ENCODE measurements at regions not wholly inside any gene's neighbourhood (a gene's known extent, or its start where the extent isn't known, plus 50 kb on each side); places are given as distances from the start of the nearest gene placed in this dataset.

DNA sequence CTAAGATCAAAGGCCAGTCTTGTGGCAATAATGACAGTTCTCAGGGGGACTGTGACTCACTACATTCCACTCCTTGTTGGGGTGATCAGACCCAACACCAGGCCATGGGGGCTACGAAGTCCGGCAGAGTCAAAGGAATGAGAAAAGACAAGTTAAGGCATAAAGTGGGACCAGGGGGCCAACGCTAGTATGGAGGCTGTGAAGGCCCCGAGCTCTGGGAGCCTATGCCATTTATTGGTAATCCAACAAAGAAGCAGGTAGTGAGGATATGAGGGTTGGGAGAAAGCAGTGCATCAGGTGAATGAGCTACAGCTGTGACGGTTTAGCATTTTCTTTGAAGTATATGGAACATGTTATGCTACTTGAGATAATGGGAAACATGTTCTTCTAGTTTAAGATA is 104.4 kb upstream of the C2CD4B start:
- H3K27ac Mint-ChIP-seq: no peak overlapping the region
- no peaks in the 10 kb centered on the region for H3K27me3 ChIP-seq (ENCODE audit: control insufficient read depth, insufficient read depth, low read length, poor library complexity, severe bottlenecking)
- peaks cover 12% of the 10 kb centered on the region for H3K36me3 Mint-ChIP-seq (ENCODE audit: low read depth)
- no peak overlapping the region for H3K9ac ChIP-seq (ENCODE audit: extremely low read depth, low read length, poor library complexity, severe bottlenecking)
- H3K4me3 ChIP-seq (ENCODE audit: low read length): no peak overlapping the region
- H3K27ac ChIP-seq (ENCODE audit: low read depth, low read length): no peak overlapping the region
- no peak overlapping the region for H3K4me3 Mint-ChIP-seq
- peaks cover 64% of the 10 kb centered on the region for H3K9me3 Mint-ChIP-seq
- 86 to 90% methylated on average over 3 to 5 of the region's 5 CpGs for WGBS, 2 experiments (ENCODE audit: insufficient coverage in 1 of 2, insufficient read length in 1 of 2)
- no peaks in the 10 kb centered on the region for H3K27me3 Mint-ChIP-seq (ENCODE audit: insufficient read depth)
- no peak for DNase-seq
- no peaks in the 10 kb centered on the region for H3K36me3 ChIP-seq (ENCODE audit: control insufficient read depth, insufficient read depth, low read length)
- TF ChIP-seq, protein P1, sequence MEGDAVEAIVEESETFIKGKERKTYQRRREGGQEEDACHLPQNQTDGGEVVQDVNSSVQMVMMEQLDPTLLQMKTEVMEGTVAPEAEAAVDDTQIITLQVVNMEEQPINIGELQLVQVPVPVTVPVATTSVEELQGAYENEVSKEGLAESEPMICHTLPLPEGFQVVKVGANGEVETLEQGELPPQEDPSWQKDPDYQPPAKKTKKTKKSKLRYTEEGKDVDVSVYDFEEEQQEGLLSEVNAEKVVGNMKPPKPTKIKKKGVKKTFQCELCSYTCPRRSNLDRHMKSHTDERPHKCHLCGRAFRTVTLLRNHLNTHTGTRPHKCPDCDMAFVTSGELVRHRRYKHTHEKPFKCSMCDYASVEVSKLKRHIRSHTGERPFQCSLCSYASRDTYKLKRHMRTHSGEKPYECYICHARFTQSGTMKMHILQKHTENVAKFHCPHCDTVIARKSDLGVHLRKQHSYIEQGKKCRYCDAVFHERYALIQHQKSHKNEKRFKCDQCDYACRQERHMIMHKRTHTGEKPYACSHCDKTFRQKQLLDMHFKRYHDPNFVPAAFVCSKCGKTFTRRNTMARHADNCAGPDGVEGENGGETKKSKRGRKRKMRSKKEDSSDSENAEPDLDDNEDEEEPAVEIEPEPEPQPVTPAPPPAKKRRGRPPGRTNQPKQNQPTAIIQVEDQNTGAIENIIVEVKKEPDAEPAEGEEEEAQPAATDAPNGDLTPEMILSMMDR (conservative IDR thresholded peaks at IDR 0.05): no peak
- no peaks in the 10 kb centered on the region for H3K4me1 ChIP-seq (ENCODE audit: control insufficient read depth, insufficient read depth, low read length)
- no peaks in the 10 kb centered on the region for H3K4me1 Mint-ChIP-seq
- H3K9me3 ChIP-seq (ENCODE audit: control insufficient read depth, low read length): peaks cover 50% of the 10 kb centered on the region

DNA sequence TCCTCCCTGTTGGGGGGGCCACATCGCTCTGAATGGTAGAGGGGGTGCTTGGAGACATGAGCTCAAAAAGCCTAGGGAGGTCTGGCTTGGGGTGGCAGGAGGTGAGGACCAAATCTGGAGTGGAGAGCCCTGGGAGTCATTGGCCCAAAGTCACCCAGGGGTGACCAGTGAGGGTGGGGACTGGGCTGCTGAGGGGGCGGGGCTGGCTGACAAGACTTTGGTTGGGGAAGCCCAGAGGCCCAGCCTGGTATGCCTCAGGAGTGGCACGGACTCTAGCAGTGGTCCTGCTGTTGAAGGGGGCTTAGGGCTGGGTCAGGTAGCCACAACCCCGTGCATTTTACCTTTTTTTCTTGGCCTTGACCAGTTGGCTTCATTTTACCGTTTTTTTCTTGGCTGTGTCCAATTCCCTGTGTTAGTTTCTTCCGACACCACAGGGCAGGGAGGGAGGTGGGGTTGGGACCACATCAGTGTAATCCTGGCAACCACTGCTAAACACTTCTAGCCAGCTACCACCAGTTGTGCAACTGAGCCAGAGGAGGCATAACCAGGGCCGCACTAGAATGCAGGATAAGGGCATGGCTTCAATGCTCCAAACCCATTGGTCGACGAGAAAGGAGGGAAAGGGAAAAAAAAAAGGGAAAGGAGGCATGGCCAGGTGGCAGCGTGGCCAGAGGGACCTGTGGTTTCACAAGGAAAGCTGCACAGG is 105.3 kb upstream of the C2CD4B start:
- Mint-ChIP-seq H3K4me3 (no peak overlapping the region), H3K27ac (no peak overlapping the region), H3K36me3 (ENCODE audit: low read depth) (peaks cover 12% of the 10 kb centered on the region), H3K9me3 (peaks cover 59% of the 10 kb centered on the region), H3K27me3 (ENCODE audit: insufficient read depth) (no peaks in the 10 kb centered on the region), H3K4me1 (no peaks in the 10 kb centered on the region)
- H3K27ac ChIP-seq (ENCODE audit: low read depth, low read length): no peak overlapping the region
- TF ChIP-seq, protein P1 (conservative IDR thresholded peaks at IDR 0.05): no peak
- H3K9me3 ChIP-seq (ENCODE audit: control insufficient read depth, low read length): peaks cover 50% of the 10 kb centered on the region
- H3K36me3 ChIP-seq (ENCODE audit: control insufficient read depth, insufficient read depth, low read length): no peaks in the 10 kb centered on the region
- WGBS, 2 experiments (ENCODE audit: insufficient coverage in 1 of 2, insufficient read length in 1 of 2): 69 to 81% methylated on average over 4 to 10 of the region's 10 CpGs
- no peak overlapping the region for H3K4me3 ChIP-seq (ENCODE audit: low read length)
- H3K4me1 ChIP-seq (ENCODE audit: control insufficient read depth, insufficient read depth, low read length): no peaks in the 10 kb centered on the region
- no peak overlapping the region for H3K9ac ChIP-seq (ENCODE audit: extremely low read depth, low read length, poor library complexity, severe bottlenecking)
- H3K27me3 ChIP-seq (ENCODE audit: control insufficient read depth, insufficient read depth, low read length, poor library complexity, severe bottlenecking): no peaks in the 10 kb centered on the region
- no peak for DNase-seq

DNA sequence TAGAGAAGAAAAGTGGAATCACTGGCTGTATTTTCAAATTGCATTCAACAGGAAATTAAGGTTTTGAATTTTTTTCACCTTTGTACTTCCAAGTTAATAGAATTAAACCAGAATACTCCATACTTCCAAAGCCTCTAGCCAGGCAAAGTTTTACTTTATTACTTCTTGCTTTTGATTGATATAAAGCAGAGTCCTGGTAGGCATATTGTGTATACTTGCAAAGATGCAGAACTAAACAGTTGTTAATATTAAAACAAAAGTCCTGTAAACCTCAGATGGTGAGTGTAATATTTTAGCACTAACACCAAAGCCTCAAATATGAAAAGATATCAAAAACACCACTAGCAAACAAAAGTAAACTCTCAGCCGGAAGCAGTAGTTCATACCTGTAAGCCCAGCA is 107.2 kb upstream of the C2CD4B start:
- H3K36me3 ChIP-seq (ENCODE audit: control insufficient read depth, insufficient read depth, low read length): no peaks in the 10 kb centered on the region
- no peaks in the 10 kb centered on the region for H3K27me3 ChIP-seq (ENCODE audit: control insufficient read depth, insufficient read depth, low read length, poor library complexity, severe bottlenecking)
- 80 to 86% methylated on average over 1 of the region's 1 CpG for WGBS, 2 experiments (ENCODE audit: insufficient coverage in 1 of 2, insufficient read length in 1 of 2)
- H3K27me3 Mint-ChIP-seq (ENCODE audit: insufficient read depth): no peaks in the 10 kb centered on the region
- no peak overlapping the region for H3K4me3 ChIP-seq (ENCODE audit: low read length)
- no peak overlapping the region for H3K4me3 Mint-ChIP-seq
- no peak overlapping the region for H3K9ac ChIP-seq (ENCODE audit: extremely low read depth, low read length, poor library complexity, severe bottlenecking)
- TF ChIP-seq, protein P1 (conservative IDR thresholded peaks at IDR 0.05): no peak
- DNase-seq: no peak
- no peaks in the 10 kb centered on the region for H3K4me1 Mint-ChIP-seq
- H3K36me3 Mint-ChIP-seq (ENCODE audit: low read depth): peaks cover 12% of the 10 kb centered on the region
- peaks cover 42% of the 10 kb centered on the region for H3K9me3 ChIP-seq (ENCODE audit: control insufficient read depth, low read length)
- H3K27ac Mint-ChIP-seq: no peak overlapping the region
- peaks cover 47% of the 10 kb centered on the region for H3K9me3 Mint-ChIP-seq
- H3K27ac ChIP-seq (ENCODE audit: low read depth, low read length): no peak overlapping the region
- H3K4me1 ChIP-seq (ENCODE audit: control insufficient read depth, insufficient read depth, low read length): no peaks in the 10 kb centered on the region

Measured in endodermal cell (in vitro differentiated cells).